ENCODE measurements at regions not wholly inside any gene's neighbourhood (a gene's known extent, or its start where the extent isn't known, plus 50 kb on each side); places are given as distances from the start of the nearest gene placed in this dataset.
"Not testable (repeated sequence)": the region's sequence is repeated elsewhere in the genome, so short reads cannot be mapped to it uniquely, and the experiment has no call there.

DNA sequence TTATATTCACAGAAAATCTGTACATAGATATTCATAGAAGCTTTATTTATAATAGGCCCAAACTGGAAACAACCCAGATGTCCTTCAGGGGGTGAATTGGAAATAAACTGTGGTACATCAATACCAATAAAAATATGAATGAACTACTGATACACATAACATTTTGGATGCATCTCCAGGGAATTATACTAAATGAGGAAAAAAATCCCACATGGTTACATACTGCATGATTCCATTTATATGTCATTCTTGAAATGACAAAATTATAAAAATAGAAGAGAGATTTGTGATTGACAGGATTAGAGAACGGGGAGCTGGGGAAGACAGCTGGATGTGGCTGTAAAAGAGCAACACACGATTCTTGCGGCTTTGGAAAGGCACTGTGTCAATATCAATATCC, 435.0 kb downstream of the TMEM182 start:
- no CpG with 5 or more reads among the region's 3 CpGs for WGBS (ENCODE audit: extremely low coverage, insufficient read length, low lambda C conversion rate)

DNA sequence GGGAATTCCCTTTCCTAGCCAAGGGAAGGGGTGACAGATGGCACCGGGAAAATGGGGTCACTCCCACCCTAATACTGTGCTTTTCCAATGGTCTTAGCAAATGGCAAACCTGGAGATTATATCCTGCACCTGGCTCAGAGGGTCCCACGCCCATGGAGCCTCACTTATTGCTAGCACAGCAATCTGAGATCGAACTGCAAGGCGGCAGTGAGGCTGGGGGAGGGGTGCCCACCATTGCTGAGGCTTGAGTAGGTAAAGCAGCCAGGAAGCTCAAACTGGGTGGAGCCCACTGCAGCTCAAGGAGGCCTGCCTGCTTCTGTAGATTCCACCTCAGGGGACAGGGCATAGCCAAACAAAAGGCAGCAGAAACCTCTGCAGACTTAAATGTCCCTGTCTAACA, 438.9 kb downstream of the TMEM182 start:
- H3K27me3 ChIP-seq (ENCODE audit: insufficient read depth, low read length); H3K4ac ChIP-seq (ENCODE audit: low read depth, low read length); H3K18ac ChIP-seq (ENCODE audit: insufficient read length, low read depth, low read length); H3K27ac ChIP-seq (ENCODE audit: insufficient read length, low read depth, low read length); DNase-seq; H3K9me3 ChIP-seq (ENCODE audit: control insufficient read depth, low read depth, low read length); H3K79me2 ChIP-seq (ENCODE audit: insufficient read depth, low read length); H2BK5ac ChIP-seq (ENCODE audit: insufficient read length, low read length); H3K14ac ChIP-seq (ENCODE audit: insufficient read depth, low read length); H3K56ac ChIP-seq (ENCODE audit: insufficient read length, low read depth, low read length); H2BK120ac ChIP-seq (ENCODE audit: low read depth, low read length, poor library complexity, severe bottlenecking); H3K27me3 Mint-ChIP-seq (ENCODE audit: low read depth); H2BK20ac ChIP-seq (ENCODE audit: low read depth, low read length, poor library complexity, severe bottlenecking); H3K27ac Mint-ChIP-seq; H3K4me3 Mint-ChIP-seq; H4K91ac ChIP-seq (ENCODE audit: insufficient read length, low read depth, low read length); H4K20me1 ChIP-seq (ENCODE audit: control insufficient read depth, insufficient read depth, insufficient read length); H3K4me1 ChIP-seq (ENCODE audit: insufficient read depth, low read length); H3K4me2 ChIP-seq (ENCODE audit: insufficient read depth, insufficient read length, low read length); H2AFZ ChIP-seq (ENCODE audit: low read length); H2BK15ac ChIP-seq (ENCODE audit: low read depth, low read length); H3T11ph ChIP-seq (ENCODE audit: low read length); H3K9ac ChIP-seq (ENCODE audit: extremely low read depth, insufficient read length, low read length); H3K36me3 Mint-ChIP-seq (ENCODE audit: insufficient read depth in 1 of 3, low read depth in 3 of 3); H3K23ac ChIP-seq (ENCODE audit: insufficient read length, low read depth, low read length); H3K23me2 ChIP-seq (ENCODE audit: insufficient read length, low read depth, low read length, poor library complexity, severe bottlenecking); H3K4me1 Mint-ChIP-seq; H2AK5ac ChIP-seq (ENCODE audit: insufficient read length, low read length); H4K5ac ChIP-seq (ENCODE audit: insufficient read length, low read depth, low read length); H4K8ac ChIP-seq (replicated peaks; ENCODE audit: insufficient read length, low read depth, low read length); H2BK12ac ChIP-seq (ENCODE audit: insufficient read length, low read depth, low read length); H3K79me1 ChIP-seq (ENCODE audit: insufficient read depth, low read depth, low read length, poor library complexity, severe bottlenecking): not testable (repeated sequence)
- H3K9me3 Mint-ChIP-seq = peaks cover 16 to 19% of the 10 kb centered on the region in 2 experiments
- WGBS (ENCODE audit: extremely low coverage, insufficient read length, low lambda C conversion rate) = no CpG with 5 or more reads among the region's 4 CpGs

More for the DNA sequence above, 435.0 kb downstream of the TMEM182 start:
- H2BK15ac ChIP-seq (ENCODE audit: low read depth, low read length) = no peak overlapping the region
- H3K27me3 ChIP-seq (ENCODE audit: insufficient read depth, low read length) = no peaks in the 10 kb centered on the region
- no peaks in the 10 kb centered on the region for H4K20me1 ChIP-seq (ENCODE audit: control insufficient read depth, insufficient read depth, insufficient read length)
- H3K9ac ChIP-seq (ENCODE audit: extremely low read depth, insufficient read length, low read length) = no peak overlapping the region
- H3K4me2 ChIP-seq (ENCODE audit: insufficient read depth, insufficient read length, low read length) = no peak overlapping the region
- Mint-ChIP-seq H3K9me3 (peaks cover 13 to 15% of the 10 kb centered on the region in 2 experiments), H3K36me3 (ENCODE audit: insufficient read depth in 1 of 3, low read depth in 3 of 3) (peaks cover 0 to 4% (median 3%) of the 10 kb centered on the region in 3 experiments; a peak in 4 of 7 replicates), H3K4me1 (peaks cover 0 to 3% of the 10 kb centered on the region in 2 experiments; a peak in 2 of 4 replicates), H3K27ac (no peak overlapping the region), H3K27me3 (ENCODE audit: low read depth) (peaks cover 3% of the 10 kb centered on the region; the same call in 1 of the 2 replicates), H3K4me3 (no peak overlapping the region)
- H4K8ac ChIP-seq (replicated peaks; ENCODE audit: insufficient read length, low read depth, low read length) = no peak overlapping the region
- no peak for DNase-seq
- H3K14ac ChIP-seq (ENCODE audit: insufficient read depth, low read length) = no peak overlapping the region
- no peaks in the 10 kb centered on the region for H3K9me3 ChIP-seq (ENCODE audit: control insufficient read depth, low read depth, low read length)
- no peak overlapping the region for H2AK5ac ChIP-seq (ENCODE audit: insufficient read length, low read length)
- H3K27ac ChIP-seq (ENCODE audit: insufficient read length, low read depth, low read length) = no peak overlapping the region
- H3K23me2 ChIP-seq (ENCODE audit: insufficient read length, low read depth, low read length, poor library complexity, severe bottlenecking) = no peaks in the 10 kb centered on the region
- no peaks in the 10 kb centered on the region for H3K79me2 ChIP-seq (ENCODE audit: insufficient read depth, low read length)
- H3T11ph ChIP-seq (ENCODE audit: low read length) = no peak overlapping the region
- no peak overlapping the region for H4K91ac ChIP-seq (ENCODE audit: insufficient read length, low read depth, low read length)
- no peak overlapping the region for H3K23ac ChIP-seq (ENCODE audit: insufficient read length, low read depth, low read length)
- no peaks in the 10 kb centered on the region for H3K4me1 ChIP-seq (ENCODE audit: insufficient read depth, low read length)
- no peak overlapping the region for H3K56ac ChIP-seq (ENCODE audit: insufficient read length, low read depth, low read length)
- no peak overlapping the region for H3K18ac ChIP-seq (ENCODE audit: insufficient read length, low read depth, low read length)
- H2AFZ ChIP-seq (ENCODE audit: low read length) = no peak overlapping the region
- TF ChIP-seq, protein P1, sequence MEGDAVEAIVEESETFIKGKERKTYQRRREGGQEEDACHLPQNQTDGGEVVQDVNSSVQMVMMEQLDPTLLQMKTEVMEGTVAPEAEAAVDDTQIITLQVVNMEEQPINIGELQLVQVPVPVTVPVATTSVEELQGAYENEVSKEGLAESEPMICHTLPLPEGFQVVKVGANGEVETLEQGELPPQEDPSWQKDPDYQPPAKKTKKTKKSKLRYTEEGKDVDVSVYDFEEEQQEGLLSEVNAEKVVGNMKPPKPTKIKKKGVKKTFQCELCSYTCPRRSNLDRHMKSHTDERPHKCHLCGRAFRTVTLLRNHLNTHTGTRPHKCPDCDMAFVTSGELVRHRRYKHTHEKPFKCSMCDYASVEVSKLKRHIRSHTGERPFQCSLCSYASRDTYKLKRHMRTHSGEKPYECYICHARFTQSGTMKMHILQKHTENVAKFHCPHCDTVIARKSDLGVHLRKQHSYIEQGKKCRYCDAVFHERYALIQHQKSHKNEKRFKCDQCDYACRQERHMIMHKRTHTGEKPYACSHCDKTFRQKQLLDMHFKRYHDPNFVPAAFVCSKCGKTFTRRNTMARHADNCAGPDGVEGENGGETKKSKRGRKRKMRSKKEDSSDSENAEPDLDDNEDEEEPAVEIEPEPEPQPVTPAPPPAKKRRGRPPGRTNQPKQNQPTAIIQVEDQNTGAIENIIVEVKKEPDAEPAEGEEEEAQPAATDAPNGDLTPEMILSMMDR (conservative IDR thresholded peaks at IDR 0.05) = no peak
- no peak overlapping the region for H3K4ac ChIP-seq (ENCODE audit: low read depth, low read length)
- no peaks in the 10 kb centered on the region for H3K79me1 ChIP-seq (ENCODE audit: insufficient read depth, low read depth, low read length, poor library complexity, severe bottlenecking)
- H4K5ac ChIP-seq (ENCODE audit: insufficient read length, low read depth, low read length) = no peak overlapping the region
- no peak overlapping the region for H2BK5ac ChIP-seq (ENCODE audit: insufficient read length, low read length)
- H2BK120ac ChIP-seq (ENCODE audit: low read depth, low read length, poor library complexity, severe bottlenecking) = no peak overlapping the region
- H2BK20ac ChIP-seq (ENCODE audit: low read depth, low read length, poor library complexity, severe bottlenecking) = no peak overlapping the region
- no peak overlapping the region for H2BK12ac ChIP-seq (ENCODE audit: insufficient read length, low read depth, low read length)
